OCI-LY3 (cell line): ENCODE measurements at regions not wholly inside any gene's neighbourhood (a gene's known extent, or its start where the extent isn't known, plus 50 kb on each side); places are given as distances from the start of the nearest gene placed in this dataset.

Experiments
- CTCF ChIP-seq: fragments of 200-600, 300-600 bp; sonication (generic); IDR thresholded peaks from 2 replicates; pipeline ENCODE4 v1.5.1; 2014; ENCODE audit warnings: antibody characterized with exemption, low read length, low read depth
- EZH2phosphoT487 ChIP-seq: fragments of 200-600 bp; shearing (Covaris generic); IDR thresholded peaks from 2 replicates; pipeline ENCODE4 v1.6.1; 2018; ENCODE audit warnings: antibody characterized with exemption, mixed run types, low read depth

DNA sequence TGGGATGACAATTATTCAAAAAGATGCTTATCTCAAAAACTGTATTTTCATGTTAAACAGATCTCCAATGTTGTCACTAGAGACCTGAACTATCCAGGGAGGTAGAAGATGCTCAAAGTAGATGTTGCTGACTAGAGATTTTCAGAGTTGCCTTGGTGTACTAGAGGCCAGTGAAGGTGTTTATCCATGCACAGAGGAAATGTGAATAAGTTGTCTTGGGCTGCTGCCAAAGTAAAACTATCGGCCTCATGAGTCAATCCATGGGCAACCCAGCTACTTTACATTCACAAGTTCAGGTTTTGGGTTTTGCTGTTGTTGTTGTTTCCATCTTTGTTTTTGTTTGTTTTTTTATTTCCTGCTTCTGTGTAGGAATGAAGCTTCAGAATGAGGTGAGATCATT lies 141.1 kb upstream of the RANBP3L start:
- TF ChIP-seq EZH2phosphoT487 (no peak), CTCF (no peak)
